NOMO-1 treated with dmso at 0.1 percent for 144 hours (cell line): ENCODE measurements at regions not wholly inside any gene's neighbourhood (a gene's known extent, or its start where the extent isn't known, plus 50 kb on each side); places are given as distances from the start of the nearest gene placed in this dataset.

Experiments
- DNase-seq: peaks from one replicate; lab custom pipeline; 2025; ENCODE audit not compliant: unreplicated experiment; lab: John Stamatoyannopoulos, UW

DNA sequence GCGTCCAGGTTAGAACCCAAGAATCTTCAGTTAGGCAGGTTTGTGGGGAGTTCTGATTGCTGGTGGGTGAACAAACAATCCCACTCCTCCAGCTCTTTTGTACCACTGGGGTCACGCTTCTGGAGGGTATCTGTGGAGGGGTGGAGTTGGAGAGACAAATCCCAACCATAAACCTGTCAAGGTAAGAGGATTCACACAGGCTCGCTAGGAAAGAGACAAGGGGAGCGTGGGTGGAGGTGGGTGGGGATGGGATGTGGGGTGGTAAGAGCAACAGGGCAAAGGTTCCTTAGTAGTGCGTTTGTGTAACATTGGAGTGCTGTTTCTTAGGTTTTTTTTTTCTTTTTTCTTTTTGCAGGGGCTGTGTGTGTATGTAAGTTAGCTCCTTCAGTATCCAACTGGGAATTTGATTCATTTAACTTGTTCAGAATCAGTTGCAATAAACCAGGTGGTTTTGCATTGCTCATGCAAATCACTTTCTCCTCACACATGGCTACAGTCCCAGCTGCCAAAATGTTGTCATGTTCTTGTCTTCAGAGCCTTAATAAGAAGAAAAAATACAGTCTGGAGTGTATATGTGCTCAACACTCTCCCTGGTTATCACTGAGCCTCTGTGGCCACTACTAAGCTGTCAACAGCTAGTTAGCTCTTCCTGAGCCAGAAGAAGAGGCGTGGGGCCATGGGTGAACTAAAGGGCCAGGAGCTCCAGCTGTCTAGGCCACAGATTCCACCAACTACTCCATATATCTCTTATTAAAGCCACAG, 164.0 kb upstream of the RAD23B start:
- no peak for DNase-seq

DNA sequence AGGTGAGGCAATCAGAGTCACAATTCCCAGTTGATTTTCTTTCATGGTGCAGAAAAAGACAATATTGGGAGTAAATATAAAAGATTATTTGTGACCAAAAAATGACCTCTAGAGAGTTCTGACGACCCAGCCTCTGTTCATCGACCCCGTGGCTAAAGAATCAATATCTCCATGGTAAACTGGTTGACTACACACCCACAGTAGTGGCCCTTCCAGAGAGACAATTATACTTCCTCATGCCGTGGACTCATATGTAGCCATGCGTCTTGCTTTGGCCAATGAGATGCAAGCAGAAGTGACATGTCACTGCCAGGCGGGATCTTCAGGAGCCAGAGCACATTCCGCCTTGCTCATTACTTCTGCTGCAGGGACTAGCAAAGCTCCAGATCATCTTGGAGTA, 163.3 kb upstream of the RAD23B start:
- DNase-seq, result no peak

DNA sequence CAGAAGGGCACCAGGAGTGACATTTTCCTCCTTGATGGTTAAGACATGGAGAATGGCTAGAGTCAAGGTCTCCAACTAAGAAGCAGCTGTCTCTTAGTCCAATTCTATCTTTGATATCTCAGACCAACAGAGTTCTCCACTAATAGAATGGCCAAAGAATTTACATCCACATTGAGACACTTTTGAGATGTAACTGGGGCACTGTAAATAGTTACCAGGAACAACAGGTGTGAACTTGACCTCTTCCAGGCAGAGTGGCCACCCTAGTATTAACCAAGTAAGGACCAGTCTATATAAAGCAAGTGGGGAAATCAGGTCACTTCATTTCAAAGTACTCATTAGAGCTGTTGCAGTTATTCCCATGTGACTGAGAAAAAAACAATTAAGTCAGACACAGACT, 159.7 kb upstream of the RAD23B start:
- no peak for DNase-seq

DNA sequence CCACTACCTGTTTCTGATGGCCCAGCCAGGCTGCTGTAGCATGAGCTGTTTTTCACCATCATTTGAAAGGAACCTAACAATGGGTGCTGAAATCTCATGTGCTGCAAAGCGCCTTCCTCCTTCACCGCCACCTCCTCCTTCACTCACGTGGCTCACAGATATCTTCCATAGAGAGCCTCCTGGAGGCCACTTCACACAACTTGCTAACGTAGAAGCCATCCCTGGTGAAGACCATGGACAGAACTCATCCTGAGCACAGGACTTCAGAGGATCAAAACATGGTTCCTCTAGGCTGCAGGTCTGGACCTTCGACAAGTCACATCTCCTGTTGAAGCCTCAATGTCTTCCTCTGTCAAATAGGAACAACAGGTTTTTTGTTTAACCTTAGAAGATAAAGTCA, 155.5 kb upstream of the RAD23B start:
- DNase-seq, result no peak

DNA sequence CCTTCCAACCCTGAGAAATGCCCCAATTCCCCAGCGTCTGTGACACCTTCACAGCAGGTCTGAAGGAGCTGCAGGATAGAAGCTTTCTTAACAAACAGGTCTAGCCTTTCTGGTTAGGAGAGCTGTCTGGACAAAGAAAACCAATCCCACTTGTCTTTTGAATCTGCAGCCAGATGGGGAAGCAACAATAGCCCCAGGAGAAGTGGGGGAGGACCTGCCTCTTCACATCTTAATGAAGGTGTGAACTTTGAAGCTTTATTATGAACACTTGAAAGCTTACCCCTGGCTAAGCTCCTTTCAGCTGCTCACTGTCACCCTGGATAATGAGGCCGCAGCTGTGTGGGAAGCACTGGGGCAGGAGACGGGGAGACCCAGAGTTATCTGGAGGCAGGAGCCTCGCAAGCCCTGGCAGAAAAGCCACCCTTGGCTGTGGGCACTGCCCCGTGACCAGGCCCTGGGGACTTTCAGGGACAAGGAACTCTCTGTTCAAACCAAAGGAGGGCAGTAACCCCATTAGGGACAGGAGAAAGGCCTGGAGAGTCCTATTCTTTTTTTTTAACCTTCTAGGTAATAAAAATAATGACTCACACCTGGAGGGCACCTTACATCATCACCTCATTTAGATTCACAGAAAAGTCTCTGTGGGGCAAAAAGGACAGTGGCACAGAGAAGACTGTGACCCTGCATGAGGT, 151.8 kb upstream of the RAD23B start:
- no peak for DNase-seq

DNA sequence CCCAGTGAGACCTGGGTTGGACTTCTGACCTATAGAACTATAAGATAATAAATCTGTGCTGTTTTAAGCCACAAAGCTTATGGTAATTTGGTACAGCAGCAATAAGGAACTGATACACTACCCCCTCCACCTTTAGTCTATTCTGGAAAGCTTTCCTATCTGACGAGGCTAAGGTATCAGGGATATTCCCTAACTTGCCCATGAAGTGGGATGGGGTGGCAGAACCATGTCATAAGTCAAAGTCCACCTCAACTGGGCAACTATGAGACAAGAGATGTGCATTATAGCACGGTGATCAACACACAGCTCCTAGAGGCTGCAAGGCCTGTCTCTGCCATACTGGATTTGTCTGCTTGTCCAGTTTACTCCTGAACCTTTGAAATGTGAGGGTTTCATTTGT, 146.8 kb upstream of the RAD23B start:
- no peak for DNase-seq

DNA sequence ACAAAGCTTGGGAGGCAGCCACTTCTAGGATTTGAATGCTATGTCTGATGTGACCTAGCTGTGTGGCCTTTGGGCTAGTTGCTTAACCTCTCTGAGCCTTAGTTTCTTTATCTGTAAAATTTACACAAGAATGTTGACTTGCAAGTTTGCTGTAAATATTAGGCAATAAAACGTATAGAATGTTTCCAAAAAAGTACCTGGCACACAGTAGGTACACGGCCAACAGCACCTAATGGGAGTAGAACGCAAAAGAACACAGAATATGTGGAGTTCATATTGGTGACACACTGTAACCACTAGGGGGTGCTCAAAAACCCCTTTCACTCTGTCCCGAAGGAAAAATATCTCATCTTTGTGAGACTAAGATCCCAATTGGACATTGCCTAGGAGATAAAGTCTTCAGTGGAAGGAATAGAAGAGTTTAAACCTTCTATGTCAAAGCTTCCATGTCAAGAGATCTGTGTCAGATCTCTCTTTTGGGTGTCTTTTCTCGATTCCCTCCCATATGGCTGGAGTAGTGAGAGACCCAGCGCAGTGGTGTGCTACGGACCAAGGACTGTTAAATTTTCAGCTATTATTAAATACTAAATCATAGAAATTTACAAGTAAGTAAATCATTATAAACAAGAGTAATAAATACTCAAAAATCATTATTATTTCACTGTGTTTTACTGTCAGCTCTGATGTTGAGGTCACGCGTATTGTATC, 145.4 kb upstream of the RAD23B start:
- DNase-seq, result no peak

DNA sequence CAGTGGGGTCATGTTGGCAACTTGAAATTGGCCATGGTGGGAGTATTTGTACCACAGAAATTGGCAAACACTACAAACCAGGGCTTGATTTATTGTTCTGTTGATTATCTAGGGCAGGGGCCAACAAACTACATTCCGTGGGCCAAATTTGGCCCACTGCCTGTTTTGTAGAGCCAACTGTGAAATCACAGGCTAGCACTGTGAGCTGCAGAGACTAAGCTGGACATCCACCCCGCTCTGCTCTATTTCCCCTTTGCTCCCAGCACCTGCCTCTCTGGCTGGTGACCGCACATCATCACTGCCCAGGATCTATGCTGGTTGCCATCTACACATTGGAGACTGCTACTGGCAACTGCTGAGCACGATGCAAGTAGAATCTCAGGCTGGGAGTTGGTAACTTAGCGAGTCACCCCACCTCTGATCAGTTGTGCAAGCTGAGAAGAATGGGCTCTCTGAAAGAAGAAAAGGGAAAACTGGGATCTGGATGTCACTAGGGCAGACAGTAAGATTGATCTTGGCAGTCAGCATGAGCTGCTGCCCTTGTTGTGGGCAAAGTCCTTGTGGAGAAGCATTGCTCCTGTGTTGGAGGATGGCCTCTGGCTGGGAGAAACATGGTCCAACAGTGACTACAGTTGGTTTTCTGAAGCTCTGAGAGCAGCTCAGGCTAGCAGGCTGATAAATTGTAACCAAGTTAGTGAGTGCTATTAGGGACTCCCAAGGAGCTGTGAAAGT, 144.7 kb upstream of the RAD23B start:
- no peak for DNase-seq

DNA sequence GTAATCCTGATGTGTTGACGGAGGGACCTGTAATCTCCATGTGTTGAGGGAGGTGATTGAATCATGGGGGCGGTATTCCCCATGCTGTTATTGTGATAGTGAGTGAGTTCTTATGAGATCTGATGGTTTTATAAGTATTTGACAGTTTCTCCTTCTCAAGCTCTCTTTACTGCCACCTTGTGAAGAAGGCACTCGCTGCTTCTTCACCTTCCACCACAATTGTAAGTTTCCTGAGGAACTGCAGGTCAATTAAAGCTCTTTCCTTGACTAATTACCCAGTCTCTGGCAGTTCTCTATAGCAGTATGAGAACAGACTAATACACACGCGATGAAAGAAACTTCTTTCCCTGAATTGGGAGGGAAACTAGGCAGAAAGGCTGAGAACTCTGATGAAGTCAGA, 141.1 kb upstream of the RAD23B start:
- no peak for DNase-seq

DNA sequence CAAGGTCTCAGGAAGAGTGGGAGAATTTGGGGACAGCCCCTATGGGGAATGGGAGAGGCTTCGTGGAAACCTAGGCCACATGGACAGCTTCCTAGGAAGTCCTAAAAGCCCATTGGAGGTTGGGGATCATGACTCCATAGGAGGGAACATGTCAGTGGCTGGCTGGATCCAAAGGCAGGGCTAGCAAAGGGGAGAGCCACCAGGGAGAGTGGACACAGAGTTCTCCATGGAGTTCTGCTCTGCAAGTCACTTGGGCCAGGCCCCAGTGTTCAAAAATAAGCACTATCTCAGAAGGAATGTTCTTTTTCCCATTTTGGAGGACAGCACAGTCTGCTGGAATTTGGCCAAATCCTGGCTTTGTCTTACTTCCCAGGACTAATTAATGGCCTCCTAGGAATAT, 140.6 kb upstream of the RAD23B start:
- no peak for DNase-seq

DNA sequence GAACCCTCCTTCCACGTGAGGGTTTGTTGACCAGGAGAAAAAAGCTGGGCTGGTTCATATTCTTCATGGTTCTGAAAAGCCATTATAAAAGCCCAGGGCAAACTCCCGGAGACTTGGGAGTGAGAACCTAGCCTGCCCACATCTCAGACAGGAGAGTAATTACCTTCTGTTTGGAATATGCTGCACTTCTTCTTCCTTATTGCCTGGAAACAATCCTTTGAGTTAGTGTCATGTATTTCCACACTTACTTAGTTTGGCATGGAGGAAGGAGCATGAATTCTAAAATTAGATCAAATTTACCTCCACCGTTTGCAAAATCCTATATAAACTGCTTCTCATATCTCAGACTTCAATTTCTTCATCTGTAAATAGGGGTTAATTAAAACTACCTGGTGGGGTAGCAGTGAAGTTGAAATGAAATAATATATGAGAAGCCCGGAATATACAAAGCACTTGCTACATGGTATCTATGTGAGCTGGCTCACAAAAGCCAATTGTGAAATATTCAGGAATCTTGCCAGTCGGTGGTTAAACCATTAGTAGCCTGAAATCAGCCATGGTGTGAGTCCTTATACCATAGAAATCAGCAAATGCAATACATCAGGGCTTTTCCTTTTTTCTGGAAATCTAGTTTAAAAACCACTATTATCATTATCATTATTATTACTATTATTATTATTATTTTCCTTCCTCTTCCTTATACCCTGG, 140.0 kb upstream of the RAD23B start:
- DNase-seq, result no peak

DNA sequence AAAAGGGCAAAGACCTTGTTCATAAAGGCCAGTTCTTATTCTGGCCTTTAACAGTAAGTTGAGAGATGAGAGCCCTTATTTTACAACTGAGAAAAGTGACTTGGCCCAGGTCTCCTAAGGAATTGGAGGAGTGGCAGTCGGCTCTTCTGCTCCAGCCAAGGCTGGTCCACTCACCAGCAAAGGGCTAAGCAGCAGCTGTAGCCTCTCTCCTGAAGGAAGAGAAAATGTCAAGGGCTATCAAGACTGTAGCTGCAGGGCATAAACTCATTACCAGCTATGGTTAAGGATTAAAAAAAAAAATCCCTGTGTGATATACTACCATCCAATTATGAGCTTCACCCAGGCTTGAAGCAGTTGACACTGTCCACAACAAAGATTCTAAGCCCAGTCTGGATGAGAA, 138.6 kb upstream of the RAD23B start:
- DNase-seq, result no peak

DNA sequence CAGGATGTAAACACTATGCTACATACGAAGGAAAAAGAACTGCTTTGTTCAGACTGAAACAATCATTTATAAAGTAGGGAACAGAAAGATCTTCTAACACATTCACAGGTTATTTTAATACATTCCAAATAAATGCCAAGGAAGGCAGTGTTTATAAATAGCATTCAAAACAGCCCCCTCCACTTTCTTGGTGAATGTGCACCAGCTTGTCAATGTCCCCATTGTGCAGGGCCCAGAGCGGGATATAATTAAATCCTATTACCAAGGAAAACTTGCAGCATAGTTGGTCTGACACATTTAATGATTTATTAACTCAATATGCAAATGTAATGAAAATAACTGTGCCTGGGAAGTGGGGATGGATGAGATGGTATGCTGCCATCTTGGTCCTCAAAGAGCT, 135.9 kb upstream of the RAD23B start:
- no peak for DNase-seq

DNA sequence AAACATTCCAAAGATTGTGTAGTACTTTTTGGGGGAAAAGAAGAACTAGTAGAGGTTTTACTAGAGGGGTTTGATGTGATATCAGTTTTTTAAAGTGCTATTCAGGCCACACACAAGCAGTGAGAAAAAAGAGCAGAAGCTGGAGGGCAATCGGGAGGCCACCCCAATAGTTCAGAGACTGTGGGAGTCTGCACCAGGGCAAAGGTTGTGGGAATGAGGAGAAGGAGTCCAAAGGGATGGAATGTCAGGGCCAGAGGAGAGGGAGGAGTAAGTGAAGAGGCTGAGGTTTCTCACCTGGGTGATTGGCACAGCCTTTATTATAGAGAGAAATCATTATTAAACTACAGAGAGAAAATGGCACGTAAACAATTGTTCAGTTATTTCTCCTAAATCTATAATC, 134.9 kb upstream of the RAD23B start:
- DNase-seq, result no peak

DNA sequence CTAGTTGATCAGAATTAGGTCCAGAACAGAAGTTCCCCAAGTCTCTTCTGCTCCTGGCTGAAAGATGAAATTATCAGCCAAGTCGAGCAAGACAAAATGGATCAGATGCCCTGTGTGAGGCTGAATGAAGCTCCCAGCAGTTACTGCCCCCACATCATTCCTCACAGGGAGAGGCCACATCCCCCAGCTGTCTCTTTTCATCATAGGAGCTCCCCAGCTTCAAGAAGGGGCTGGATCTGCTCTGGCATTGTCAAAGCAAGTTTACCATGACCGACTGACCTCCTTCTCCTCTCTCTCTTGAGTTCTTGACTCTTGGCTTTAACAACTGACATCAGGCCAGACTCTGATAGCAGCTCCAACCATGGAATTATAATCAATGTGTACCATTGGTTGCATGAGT, 133.3 kb upstream of the RAD23B start:
- no peak for DNase-seq

DNA sequence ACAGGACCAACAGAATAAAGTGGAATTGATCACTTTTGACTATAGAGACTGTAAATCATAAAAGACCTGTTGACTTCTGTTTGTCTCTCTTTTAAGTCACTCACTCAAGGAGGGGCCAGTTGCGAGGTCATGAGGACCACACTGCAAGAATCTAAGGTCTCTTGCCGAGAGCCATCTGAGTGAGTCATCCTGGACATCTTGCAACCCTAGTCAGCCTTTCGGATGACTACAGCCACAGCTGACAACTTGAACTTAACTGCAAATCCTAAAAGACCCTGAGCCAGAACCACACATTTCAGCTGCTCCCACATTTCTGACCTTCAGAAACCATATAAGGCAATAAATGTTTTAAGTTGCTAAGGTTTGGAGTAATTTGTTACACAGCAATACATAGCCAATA, 129.7 kb upstream of the RAD23B start:
- DNase-seq, result no peak

DNA sequence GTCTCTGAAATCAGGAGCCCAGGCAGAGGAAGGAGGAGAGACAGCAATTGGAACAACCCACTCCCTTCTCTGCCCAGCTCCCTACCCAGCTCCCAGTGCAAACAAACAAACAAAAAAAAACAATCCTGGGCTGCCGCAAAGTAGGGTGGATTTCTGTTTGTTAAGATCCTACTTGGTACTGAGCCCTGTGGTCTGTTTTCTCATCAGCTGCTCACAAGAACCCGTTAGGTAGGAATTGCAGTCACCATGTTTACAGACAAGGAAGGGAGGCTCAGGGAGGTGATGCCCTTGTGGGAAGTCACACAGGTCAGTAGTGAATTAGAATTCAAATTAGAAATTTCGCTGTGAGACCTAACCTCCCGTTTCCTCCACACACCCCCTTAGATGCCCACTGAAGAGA, 128.8 kb upstream of the RAD23B start:
- DNase-seq, result no peak

DNA sequence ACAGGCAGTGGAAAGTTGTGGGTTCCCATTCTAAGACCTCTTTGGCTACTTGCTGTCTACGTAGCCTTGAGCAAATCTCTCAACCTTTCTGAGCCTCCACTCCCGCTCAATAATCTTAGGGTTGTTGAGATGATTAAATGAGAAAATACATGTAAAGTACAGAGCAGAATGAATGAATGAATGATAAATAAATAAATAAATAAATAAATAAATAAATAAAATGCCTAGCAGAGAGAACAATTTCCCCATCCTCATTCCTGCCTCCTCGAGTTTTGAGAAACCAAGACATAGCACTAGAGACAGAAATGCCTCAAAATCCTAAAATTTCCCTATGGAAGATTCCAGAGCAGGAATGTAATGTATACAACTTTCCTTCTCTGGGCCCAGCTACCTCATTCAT, 128.3 kb upstream of the RAD23B start:
- no peak for DNase-seq

DNA sequence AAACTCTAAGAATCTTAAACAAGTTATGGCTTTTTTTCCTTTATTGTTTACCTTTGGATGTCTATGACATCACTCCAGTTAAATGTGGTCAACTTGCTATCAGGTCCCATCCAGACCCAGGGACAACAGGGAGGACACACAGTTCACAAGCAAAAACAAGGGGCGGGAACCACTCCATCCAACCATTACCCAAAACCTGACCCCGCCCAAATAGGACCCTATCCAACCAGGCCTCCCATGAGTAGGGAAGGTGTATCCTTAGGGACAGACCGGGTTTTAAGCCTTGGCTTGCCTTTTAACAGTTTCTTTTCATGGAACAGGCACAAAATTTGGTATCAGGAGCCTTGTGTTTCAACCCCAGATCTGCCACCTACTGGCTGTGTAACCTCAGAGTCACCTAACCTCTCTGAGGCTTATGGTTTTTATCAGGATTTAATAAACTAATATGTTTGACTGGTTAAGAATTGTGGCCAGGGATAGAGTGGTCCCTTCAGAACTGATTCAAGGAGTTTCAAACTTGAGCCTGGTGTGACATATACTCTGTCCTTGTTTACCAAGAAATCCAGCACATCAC, 127.7 kb upstream of the RAD23B start:
- no peak for DNase-seq

DNA sequence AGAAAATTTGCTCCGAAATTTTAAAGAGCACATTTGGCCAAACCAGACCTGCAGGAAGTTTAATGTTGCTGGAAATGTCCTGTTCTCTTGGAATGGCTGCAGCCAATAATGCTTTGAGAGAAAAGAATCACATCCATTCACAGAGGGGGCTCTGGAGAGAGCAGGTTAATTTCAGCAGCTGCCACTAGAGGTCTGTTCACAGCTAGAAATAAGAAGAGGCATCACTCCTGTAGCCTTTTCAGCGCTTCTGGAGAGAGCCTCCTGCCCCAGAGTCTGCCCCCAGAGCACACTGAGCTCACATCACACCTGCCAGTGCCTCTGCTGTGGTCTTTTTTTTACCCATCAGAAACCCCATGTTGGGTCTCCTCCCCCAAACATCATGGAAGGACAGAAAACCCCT, 124.8 kb upstream of the RAD23B start:
- no peak for DNase-seq

DNA sequence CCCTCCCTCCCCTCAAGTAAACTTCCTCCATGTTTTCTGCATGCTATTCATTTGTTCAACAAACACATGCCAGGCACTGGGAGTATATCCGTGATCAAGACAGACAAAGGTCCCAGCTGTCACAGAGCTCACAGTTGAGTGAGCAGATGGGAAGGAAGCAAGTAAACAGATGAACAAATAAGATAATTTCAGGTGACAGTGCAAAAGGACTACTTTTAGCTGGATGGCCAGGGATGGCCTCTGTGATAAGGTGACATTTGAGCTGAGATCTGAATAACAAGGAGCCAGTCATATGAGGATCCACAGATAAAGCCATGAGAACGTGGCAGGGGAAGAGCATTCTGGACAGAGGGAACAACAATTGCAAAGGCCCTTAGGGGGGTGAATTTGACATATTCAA, 121.7 kb upstream of the RAD23B start:
- no peak for DNase-seq
